ENCODE measurements at regions not wholly inside any gene's neighbourhood (a gene's known extent, or its start where the extent isn't known, plus 50 kb on each side); places are given as distances from the start of the nearest gene placed in this dataset.

- ATAC-seq (ENCODE audit: low FRiP score) (no peak), DNase-seq (ENCODE audit: low spot score) (no peak)
- no peak for TF ChIP-seq CTCF (IDR thresholded peaks at IDR 0.05)
Measured at GRCh38 chr10:94059178-94059883, 65.6 kb downstream of the PLCE1 start.

- DNase-seq (ENCODE audit: low spot score) (no peak), ATAC-seq (ENCODE audit: low FRiP score) (no peak)
- no peak for TF ChIP-seq CTCF (IDR thresholded peaks at IDR 0.05)
Measured at GRCh38 chr10:94061026-94061425, 67.3 kb downstream of the PLCE1 start.

- ATAC-seq (ENCODE audit: low FRiP score) (no peak), DNase-seq (ENCODE audit: low spot score) (no peak)
- no peak for TF ChIP-seq CTCF (IDR thresholded peaks at IDR 0.05)
Measured at GRCh38 chr10:94062611-94063010, 68.9 kb downstream of the PLCE1 start.

DNA sequence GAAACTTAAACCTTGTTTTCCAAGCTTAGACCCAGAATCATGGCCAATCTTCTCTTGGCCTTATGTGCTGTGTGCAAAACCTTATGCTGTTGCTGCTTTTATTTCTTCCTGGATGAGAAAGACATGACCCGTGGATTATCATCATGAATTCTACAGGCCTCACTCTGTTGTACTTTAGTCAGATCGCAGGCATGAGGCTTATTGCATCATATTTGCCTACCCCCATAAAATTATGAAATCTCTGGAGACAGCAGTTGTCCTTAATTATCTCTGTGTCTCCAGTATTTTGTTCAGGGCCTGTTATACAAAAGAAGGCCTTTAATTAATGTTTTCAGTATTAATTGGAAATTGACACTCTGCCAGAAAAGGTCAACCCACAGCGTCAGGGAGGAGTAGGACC lies 71.6 kb downstream of the PLCE1 start:
- TF ChIP-seq CTCF (IDR thresholded peaks at IDR 0.05): no peak
- DNase-seq (ENCODE audit: low spot score) (no peak), ATAC-seq (ENCODE audit: low FRiP score) (no peak)

DNA sequence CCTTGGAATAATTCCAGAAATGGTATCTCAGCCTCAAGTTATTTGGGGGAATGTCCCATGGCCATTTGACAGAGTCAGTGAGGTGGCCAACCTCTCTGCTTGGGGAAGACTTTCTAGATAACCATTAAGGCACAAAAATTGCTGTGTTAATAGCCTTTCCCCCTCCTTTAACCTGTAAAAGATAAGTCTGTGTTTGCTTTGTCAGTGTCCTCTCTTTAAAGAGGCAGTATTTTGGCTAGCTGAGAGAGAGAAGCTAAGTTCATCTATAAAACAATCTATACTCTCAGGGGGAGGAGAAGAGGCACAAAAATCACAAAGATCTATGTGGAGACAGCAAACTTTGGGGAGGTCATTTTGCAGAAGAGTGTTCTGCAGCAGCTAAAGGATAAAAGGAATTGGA lies 72.1 kb downstream of the PLCE1 start:
- ATAC-seq (ENCODE audit: low FRiP score) (no peak), DNase-seq (ENCODE audit: low spot score) (no peak)
- no peak for TF ChIP-seq CTCF (IDR thresholded peaks at IDR 0.05)

- ATAC-seq (ENCODE audit: low FRiP score) (no peak), DNase-seq (ENCODE audit: low spot score) (no peak)
- TF ChIP-seq CTCF (IDR thresholded peaks at IDR 0.05): no peak
Measured at GRCh38 chr10:94066411-94066810, 72.7 kb downstream of the PLCE1 start.

DNA sequence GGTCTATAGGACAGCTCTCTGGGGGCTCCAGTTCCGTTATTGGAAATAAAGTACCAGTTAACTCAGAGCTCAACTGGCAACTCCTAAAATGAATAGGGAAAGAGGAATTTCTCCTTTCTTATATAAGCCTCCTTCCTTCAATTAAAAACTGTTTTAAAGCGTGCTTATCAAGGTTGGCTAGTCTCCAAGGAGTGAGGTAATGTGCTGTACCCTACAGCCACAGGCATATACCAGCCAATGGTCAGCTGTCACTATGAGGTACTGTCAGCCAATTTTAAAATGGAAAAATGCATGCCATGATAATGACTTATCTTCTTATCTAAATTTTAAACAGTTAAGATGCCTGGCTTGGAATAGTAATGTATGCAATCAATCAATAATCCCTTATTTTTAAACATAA lies 76.2 kb downstream of the PLCE1 start:
- DNase-seq (ENCODE audit: low spot score) (no peak), ATAC-seq (ENCODE audit: low FRiP score) (no peak)
- TF ChIP-seq CTCF (IDR thresholded peaks at IDR 0.05): no peak

All from omental fat pad (tissue), 3 donors.